ENCODE measurements at regions not wholly inside any gene's neighbourhood (a gene's known extent, or its start where the extent isn't known, plus 50 kb on each side); places are given as distances from the start of the nearest gene placed in this dataset.

DNA sequence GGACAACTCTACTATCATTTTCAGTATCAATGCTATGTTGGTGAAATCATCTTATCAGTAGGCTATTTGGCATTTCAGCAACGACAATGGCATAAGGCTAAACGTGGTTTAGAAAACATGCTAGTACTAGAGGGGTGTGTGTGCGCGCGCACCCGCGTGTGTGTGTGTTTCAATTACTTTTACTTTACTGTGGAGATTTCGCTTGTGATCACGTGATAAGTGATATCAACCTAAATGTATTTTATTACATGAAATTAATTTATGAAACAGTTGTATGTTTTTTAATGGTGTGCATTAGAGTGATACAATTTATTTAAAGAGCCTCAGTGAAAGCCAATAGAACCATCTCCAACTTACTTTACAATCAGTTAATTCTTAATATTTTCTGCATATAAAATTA, 587.9 kb upstream of the ITGA1 start:
- intact Hi-C loops (cut with DNase I, micrococcal nuclease): no loop called here
- Histone ChIP-seq H3K27me3 (ENCODE audit: control insufficient read depth in 1 of 2, insufficient read depth in 2 of 2, low read length in 2 of 2) (no peaks in the 10 kb centered on the region), H3K27ac (ENCODE audit: low read depth in 1 of 2, low read length in 2 of 2) (no peak overlapping the region), H3K4me3 (ENCODE audit: low read length) (no peak overlapping the region), H3K4me1 (ENCODE audit: insufficient read depth, low read length) (no peaks in the 10 kb centered on the region), H3K36me3 (ENCODE audit: insufficient read depth, low read length) (no peaks in the 10 kb centered on the region), H3K9me3 (ENCODE audit: control insufficient read depth in 1 of 2, insufficient read depth in 1 of 2, low read length in 2 of 2) (no peaks in the 10 kb centered on the region)
- H3K36me3 Mint-ChIP-seq (ENCODE audit: low read depth): no peaks in the 10 kb centered on the region
- H3K4me3 Mint-ChIP-seq: no peak overlapping the region
- no peaks in the 10 kb centered on the region for H3K4me1 Mint-ChIP-seq (ENCODE audit: low read depth)
- peaks cover 4% of the 10 kb centered on the region for H3K9me3 Mint-ChIP-seq
- no peaks in the 10 kb centered on the region for H3K27me3 Mint-ChIP-seq
- ChIA-PET CTCF (no interaction called here), POLR2A (no interaction called here)
- ATAC-seq (ENCODE audit: poor library complexity) (no peak), DNase-seq (no peak)
- no peak overlapping the region for H3K27ac Mint-ChIP-seq
- TF ChIP-seq, protein P1, sequence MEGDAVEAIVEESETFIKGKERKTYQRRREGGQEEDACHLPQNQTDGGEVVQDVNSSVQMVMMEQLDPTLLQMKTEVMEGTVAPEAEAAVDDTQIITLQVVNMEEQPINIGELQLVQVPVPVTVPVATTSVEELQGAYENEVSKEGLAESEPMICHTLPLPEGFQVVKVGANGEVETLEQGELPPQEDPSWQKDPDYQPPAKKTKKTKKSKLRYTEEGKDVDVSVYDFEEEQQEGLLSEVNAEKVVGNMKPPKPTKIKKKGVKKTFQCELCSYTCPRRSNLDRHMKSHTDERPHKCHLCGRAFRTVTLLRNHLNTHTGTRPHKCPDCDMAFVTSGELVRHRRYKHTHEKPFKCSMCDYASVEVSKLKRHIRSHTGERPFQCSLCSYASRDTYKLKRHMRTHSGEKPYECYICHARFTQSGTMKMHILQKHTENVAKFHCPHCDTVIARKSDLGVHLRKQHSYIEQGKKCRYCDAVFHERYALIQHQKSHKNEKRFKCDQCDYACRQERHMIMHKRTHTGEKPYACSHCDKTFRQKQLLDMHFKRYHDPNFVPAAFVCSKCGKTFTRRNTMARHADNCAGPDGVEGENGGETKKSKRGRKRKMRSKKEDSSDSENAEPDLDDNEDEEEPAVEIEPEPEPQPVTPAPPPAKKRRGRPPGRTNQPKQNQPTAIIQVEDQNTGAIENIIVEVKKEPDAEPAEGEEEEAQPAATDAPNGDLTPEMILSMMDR (IDR thresholded peaks at IDR 0.05): no peak

DNA sequence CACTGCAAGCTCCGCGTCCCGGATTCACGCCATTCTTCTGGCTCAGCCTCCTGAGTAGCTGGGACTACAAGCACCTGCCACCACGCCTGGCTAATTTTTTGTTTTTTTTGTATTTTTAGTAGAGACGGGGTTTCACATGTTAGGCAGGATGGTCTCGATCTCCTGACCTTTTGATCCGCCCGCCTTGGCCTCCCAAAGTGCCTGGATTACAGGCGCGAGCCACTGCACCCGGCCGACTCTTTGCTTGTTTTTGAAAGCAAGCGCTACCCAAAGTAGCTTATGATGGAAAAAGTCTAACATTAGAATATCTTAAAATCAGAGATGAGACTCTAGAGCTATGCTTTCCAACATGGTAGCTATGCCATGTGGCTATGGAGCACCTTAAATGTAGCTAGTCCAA, 585.5 kb upstream of the ITGA1 start:
- H3K36me3 Mint-ChIP-seq (ENCODE audit: low read depth): no peaks in the 10 kb centered on the region
- no peaks in the 10 kb centered on the region for H3K4me1 ChIP-seq (ENCODE audit: insufficient read depth, low read length)
- H3K4me3 Mint-ChIP-seq: no peak overlapping the region
- H3K4me1 Mint-ChIP-seq (ENCODE audit: low read depth): no peaks in the 10 kb centered on the region
- no peak overlapping the region for H3K27ac ChIP-seq (ENCODE audit: low read depth in 1 of 2, low read length in 2 of 2)
- no peak overlapping the region for H3K27ac Mint-ChIP-seq
- H3K9me3 ChIP-seq (ENCODE audit: control insufficient read depth in 1 of 2, insufficient read depth in 1 of 2, low read length in 2 of 2): no peaks in the 10 kb centered on the region
- CTCF ChIA-PET: no interaction called here
- no peaks in the 10 kb centered on the region for H3K27me3 Mint-ChIP-seq
- ATAC-seq (ENCODE audit: poor library complexity) (no peak), DNase-seq (no peak)
- H3K27me3 ChIP-seq (ENCODE audit: control insufficient read depth in 1 of 2, insufficient read depth in 2 of 2, low read length in 2 of 2): no peaks in the 10 kb centered on the region
- H3K4me3 ChIP-seq (ENCODE audit: low read length): no peak overlapping the region
- POLR2A ChIA-PET: no interaction called here
- intact Hi-C loops (cut with DNase I, micrococcal nuclease): no loop called here
- no peaks in the 10 kb centered on the region for H3K36me3 ChIP-seq (ENCODE audit: insufficient read depth, low read length)
- no peaks in the 10 kb centered on the region for H3K9me3 Mint-ChIP-seq
- TF ChIP-seq, protein P1 (IDR thresholded peaks at IDR 0.05): no peak

DNA sequence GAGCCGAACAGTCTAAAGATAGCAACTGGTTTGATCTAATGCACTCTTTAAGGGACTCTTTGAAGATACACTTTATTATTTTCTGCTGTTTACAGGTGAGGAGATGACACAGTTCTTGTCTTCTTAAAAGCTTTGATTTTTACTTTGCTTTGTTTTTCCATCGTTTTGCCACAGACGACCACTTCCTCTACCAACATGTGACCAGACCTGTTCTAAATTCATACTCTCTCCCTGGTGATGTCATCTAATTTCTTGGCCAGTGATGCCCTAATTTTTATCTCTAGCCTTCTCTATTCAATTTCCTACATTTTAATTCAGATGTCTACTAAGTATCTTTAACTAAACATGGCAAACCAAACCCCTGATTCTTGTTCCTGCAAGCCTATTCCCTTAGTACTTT, 583.4 kb upstream of the ITGA1 start:
- H3K4me3 Mint-ChIP-seq: no peak overlapping the region
- no peak overlapping the region for H3K27ac Mint-ChIP-seq
- no peaks in the 10 kb centered on the region for H3K4me1 Mint-ChIP-seq (ENCODE audit: low read depth)
- H3K9me3 Mint-ChIP-seq: no peaks in the 10 kb centered on the region
- no peak overlapping the region for H3K27ac ChIP-seq (ENCODE audit: low read depth in 1 of 2, low read length in 2 of 2)
- H3K36me3 Mint-ChIP-seq (ENCODE audit: low read depth): no peaks in the 10 kb centered on the region
- DNase-seq (no peak), ATAC-seq (ENCODE audit: poor library complexity) (no peak)
- TF ChIP-seq, protein P1 (IDR thresholded peaks at IDR 0.05): no peak
- intact Hi-C loops (cut with DNase I, micrococcal nuclease): no loop called here
- no peaks in the 10 kb centered on the region for H3K36me3 ChIP-seq (ENCODE audit: insufficient read depth, low read length)
- no peaks in the 10 kb centered on the region for H3K4me1 ChIP-seq (ENCODE audit: insufficient read depth, low read length)
- H3K9me3 ChIP-seq (ENCODE audit: control insufficient read depth in 1 of 2, insufficient read depth in 1 of 2, low read length in 2 of 2): no peaks in the 10 kb centered on the region
- POLR2A ChIA-PET: no interaction called here
- H3K27me3 Mint-ChIP-seq: no peaks in the 10 kb centered on the region
- CTCF ChIA-PET: no interaction called here
- H3K27me3 ChIP-seq (ENCODE audit: control insufficient read depth in 1 of 2, insufficient read depth in 2 of 2, low read length in 2 of 2): no peaks in the 10 kb centered on the region
- H3K4me3 ChIP-seq (ENCODE audit: low read length): no peak overlapping the region
